HG02588 (cell line): ENCODE measurements at regions not wholly inside any gene's neighbourhood (a gene's known extent, or its start where the extent isn't known, plus 50 kb on each side); places are given as distances from the start of the nearest gene placed in this dataset.
"Not testable (repeated sequence)": the region's sequence is repeated elsewhere in the genome, so short reads cannot be mapped to it uniquely, and the experiment has no call there.

Experiments
- ATAC-seq: cut with Tn5 transposase; IDR thresholded peaks from one replicate; pipeline ENCODE4 v1.9.1; 2021; ENCODE audit warnings: mild to moderate bottlenecking, moderate library complexity; ENCODE audit not compliant: unreplicated experiment

DNA sequence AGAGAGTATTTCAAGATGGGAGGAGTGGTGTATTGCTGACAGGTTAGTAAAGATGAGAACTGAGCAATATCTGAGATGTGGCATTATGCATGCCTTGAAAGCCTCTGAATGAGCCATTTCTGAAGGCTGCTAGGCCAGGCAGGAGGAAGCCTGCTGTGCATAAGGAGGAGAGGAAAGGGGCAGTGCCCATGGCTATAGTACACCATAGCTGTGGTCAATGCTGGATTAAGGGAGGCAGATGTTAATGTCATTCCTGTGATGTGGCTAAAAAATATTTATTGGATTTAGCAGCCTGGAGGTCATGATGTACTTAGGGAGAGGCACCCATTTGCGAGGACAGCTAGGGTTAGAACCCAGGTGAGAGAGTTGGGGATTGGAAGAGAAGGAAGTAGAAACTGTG, 130.0 kb upstream of the LNX1 start:
- ATAC-seq = no peak

DNA sequence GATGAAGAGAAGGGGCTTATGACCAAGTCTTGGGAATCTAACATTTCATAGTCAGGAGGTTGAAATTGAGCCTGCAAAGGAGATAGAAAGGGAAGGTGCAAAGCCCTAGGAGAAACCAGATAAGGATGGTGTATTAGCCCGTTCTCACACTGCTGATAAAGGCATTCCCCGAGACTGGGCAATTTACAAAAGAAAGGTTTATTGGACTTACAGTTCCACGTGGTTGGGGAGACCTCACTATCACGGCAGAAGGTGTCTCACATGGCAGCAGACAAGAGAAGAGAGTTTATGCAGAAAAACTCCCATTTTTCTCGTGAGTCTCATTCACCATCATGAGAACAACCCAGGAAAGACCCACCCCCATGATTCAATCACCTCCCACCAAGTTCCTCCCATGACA, 129.5 kb upstream of the LNX1 start:
- ATAC-seq = no peak

DNA sequence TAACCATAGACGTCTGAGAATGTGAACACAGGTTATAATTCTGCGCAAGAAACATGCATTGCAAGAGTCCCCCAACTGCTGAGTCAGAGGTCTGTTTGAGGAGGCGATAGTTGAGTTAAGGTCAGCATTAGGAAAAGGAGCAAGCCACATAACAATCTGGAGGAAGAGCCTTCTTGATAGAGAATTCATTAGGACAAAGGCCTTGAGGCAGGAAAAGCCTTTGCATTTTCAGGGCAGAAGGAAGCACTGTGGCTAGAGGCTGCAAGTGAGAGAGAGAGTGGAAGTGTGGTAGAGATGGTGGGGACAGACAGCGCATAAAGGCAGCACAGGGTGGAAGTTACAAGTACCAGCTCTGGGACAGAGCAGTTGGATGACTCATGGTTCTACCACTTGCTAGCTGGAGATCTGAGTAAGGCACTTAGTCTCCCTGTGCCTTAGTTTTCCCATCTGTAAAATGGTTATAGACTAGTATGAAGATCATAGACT, 125.8 kb upstream of the LNX1 start:
- no peak for ATAC-seq

DNA sequence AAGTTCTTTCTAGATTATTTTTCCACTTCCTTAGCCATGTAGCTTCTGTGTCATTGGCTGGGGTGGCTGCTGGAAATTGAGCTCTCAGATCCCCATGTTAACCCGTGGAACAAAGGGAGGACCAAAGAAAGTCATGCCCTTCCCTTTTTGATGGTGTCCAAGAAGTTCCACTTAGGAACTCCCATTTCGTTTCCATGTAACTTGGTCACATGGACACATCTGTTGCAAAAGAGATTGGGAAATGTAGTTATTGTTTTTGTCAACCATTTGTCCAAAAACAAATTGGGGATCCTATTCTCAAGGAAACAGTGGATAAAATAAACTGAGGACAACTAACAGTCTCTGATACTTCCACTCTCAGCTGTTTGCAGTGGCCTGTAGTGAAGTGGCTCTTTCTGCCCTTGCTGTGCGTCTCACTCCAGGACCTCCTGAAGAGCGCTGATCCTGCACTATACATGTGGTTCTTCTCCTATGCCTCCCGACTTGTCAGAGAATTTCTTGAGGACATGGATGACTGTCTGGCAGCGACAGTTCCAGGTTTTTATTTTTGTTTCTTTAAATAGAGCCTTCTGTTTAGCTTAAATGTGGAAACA, 125.3 kb upstream of the LNX1 start:
- no peak for ATAC-seq

DNA sequence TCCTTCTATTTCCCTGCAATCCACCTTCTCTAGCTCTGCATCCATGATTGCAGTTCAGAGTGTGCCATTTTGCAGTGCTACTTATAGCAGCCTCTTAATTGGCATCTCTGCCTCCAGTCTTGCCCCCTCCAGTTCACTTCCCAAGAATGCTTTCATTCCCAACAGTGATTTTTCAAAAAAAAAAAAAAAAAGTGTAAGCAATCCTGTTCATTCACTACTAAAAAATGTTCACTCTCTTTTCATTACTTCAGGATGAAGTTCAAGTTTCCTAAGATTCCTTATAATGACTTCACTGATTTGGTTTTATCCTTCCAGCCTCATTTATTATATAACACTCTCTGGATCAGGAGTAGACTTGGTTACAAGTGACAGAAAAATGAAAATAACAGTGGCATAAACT, 124.7 kb upstream of the LNX1 start:
- no peak for ATAC-seq

DNA sequence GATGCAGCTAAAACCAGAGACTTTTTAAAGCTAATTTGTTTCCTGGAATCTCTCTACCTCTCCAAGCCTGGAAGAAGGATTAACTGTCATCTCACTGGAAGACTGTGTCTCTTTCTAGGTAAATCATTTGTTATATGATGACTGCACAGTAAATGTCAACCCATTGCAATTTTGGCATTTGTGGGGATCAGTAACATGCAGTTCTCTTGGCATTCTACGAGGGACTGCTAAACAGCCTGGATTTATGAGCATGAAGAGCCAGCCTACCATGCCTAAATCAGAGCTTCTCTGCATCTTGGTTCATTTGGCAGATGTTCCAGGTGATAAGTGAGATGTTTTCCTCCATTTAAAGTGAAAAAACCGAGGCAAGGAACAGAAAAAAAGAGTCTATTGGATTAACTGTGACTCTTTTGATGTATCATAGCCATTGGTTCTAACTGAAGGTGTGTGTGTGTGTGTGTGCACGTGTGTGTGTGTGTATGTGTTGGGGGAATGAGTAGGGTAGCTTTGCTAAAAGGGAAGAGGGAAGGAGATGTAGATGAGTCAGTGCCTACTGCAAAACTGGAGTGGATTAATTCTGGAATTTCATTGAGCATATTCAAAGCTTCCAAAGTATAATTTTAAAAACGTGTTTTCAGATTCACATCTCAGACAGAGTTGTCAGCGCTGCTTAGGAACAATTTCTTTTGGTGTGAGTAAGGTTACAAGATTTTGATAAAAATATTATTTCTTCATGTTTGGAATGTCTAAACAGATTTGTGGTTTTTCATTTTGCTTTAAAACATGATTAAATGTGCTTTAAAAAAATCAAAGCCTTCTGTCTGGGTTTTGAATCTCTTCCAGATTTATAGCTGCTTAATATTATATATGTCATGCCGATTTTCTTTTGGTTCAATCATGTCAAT, 123.2 kb upstream of the LNX1 start:
- ATAC-seq = no peak

DNA sequence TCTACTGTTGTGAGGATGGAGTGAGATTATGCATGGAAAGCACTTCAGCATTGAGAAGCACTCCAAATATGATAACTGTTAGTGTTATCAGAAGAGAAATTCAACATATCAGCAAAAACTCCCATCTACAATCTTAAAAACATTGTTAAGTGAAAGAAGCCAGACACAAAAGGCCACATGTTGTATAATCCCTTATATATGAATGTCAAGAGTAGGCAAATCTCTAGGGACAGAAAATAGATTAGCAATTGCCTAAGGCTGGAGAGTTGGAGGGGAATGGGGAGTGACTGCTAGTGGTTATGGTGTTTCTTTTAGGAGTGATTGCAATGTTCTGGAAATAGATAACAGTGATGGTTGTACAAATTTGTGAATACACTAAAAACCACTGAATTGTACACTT, 122.5 kb upstream of the LNX1 start:
- no peak for ATAC-seq

DNA sequence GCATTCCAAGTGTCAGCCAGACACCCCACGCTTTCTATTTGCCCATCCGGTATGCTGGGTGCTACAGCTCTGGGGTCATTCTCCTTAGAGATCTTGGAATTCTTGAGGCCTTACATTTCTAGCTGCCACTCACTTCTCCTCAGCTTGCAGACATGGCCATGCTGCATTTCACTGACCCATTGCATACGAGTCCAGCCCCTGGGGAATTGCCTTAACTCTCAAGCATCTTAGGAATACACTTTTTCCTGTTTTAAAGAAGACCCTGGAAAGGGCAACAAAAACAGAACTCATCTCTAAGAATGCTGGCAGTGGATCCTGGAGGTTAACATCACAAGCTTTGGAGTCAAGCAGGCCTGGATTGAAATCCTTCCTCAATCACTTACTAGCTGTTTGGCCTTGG, 122.0 kb upstream of the LNX1 start:
- ATAC-seq = no peak

DNA sequence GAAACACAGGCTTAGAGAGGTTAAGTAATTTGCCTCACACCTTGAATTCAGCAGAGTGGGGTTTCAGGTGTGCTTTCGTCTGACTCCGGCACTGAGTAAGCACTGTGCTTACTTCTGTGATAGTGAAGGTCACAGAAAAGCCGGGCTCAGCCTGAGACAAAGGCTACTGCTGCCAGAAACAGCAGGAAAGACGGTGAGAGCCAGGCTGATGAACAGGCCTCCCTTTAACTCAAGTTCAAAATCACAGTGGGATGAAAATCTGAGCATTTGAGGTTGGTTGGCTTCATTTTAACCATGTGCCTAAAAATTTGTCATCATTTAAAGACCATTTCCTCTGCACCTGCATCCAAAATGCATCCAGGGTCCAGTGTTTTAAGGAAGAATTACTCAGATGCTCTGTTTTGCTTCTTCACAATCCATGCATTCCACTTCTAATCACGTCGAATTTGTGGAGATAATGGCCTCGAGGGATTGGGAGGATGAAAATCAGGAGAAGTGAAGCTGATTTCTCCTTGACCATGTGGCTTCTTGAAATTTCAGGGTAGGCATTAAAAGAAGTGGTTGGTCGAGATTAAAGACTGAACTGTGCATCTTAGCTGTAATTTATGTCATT, 121.2 kb upstream of the LNX1 start:
- no peak for ATAC-seq

DNA sequence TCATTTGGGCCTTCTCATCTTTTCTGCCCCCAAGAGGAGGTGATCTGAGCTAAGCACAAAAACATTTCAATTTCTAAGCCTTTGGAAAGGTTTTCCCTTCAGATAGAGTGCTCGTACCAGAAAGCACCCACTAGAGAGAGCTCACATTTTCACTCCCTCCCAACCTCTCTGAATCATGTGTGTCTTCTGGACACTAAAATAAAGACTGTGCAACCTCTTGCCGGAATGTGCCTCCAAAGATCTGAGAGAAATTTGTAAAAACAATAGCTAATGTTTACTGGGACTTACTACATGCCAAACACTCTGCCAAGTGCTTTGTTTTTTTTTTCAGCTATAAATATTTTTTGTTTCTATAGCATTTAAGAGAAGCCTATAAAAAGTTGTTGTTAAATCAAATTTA, 120.6 kb upstream of the LNX1 start:
- no peak for ATAC-seq

DNA sequence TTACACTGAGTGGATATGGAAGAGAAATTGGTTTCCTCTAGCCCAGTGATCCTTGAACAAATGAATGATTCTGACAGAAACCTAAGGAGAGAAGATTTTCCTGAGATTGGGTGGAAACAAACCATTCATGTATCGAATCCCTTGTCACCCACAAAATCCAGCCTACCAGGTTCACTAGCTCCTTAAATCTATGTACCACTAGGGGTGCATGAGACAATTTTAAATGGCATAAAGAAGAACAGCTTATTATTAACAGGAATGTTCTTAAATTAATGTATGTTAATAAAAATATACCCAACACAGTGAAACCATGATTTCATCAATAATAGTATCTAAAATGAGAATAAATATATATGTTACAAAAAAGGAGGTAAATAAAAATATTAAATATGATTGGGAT, 118.4 kb upstream of the LNX1 start:
- no peak for ATAC-seq

DNA sequence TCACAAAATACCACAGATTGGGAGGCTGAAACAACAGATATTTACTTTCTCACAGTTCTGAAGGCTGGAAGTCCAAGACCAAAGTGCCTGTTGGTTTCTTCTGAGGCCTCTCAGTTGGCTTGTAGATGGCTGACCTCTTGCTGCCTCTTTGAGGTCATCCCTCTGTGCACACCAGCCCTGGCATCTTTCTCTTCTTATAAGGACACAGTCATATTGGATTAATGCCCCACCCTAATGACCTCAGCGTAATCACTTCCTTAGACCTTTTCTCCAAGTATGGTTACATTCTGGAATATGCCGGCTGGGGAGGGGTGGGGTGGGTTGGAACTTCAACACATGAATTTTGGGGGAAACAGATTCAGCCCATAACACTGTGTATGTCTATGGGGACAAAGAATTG, 116.2 kb upstream of the LNX1 start:
- no peak for ATAC-seq

DNA sequence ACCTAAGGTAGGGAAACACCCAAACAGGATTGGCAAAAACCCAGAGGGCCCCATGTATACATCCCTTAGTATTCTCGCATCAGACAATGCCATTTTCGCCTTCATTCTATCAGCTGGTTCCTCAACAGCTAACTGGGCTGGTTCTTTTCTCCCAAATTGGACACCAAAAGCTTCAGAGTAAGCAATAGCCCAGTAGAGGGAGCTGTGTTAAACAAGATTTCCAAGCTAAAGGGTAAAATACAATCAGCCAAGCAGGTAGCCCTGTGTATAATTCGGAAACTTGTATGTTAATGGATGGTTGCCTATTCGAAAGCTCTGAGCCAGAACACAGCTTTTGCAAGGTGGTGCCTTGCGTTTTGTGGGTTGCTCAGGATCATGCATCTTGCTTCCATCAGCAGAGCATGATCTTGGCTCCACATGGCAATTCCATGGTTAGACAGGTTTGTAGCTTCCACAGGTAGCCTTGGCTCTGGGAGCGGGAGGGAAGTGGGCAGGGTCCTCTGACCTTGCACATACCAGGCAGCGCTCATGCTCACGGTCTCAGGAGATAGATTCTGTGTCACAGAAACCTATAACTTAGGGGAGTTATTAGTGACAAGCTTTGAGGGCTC, 115.2 kb upstream of the LNX1 start:
- no peak for ATAC-seq

DNA sequence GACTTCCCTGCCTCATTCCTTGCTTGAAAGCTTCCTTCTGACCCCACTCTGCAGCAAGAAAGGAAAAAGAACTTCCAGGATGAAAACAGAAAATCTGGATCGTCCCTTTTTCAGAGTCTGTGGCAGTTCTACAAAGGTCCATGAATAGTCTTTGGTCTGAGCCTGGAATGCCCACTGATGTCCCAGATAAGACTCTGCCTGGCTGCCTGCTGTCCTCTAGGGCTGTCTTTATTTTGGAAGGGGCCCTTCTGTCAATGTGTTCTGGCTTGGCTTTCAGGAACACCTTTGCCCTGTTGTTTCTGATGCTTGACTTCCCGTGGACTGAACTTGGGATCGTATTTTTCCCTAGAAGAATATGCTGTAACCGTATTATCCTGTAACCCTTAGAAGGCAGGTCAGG, 114.7 kb upstream of the LNX1 start:
- ATAC-seq = no peak

DNA sequence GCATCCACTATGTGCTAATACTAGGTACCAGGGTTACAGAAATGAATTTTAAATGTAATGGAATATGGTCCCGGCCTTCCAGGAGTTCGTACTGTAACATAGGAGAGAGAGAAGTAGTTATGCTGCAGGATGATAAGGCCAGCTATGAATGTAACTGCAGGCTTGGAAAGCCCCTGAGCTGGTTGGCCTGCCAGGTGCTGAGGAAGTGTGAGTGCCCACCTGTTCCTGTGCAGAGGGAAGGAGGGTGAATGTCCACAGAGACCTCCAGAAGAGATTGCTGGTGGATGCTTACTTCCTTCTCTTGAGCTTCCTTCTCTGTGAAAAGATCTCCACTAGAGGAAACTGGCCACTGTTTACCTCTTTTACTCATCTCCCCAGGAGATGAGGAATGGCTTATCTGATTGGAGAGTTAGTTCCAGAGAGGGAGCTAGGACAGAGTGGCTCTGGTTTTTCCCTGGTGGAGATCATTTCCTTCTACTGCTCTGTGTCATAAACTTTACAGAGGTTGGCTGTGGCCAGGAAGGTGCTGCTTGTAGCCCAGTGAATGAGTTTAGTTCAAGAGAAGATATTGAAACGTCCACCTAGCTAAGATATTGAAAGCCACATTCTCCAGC, 114.0 kb upstream of the LNX1 start:
- ATAC-seq = peak; percentile 31

DNA sequence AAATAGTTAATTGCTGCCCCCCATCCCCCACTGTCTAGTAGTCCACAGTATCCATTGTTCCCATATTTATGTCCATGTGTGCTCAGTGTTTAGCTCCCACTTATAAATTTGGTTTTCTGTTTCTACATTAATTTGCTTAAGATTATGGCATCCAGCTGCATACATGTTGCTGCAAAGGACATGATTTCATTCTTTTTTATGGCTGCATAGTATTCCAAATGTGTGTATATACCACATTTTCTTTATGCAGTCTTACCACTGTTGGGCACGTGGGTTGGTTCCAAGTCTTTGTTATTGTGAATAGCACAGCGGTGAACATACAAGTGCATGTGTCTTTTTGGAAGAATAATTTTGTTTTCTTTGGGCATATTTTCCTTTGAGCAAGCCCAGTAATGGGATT, 113.0 kb upstream of the LNX1 start:
- no peak for ATAC-seq

DNA sequence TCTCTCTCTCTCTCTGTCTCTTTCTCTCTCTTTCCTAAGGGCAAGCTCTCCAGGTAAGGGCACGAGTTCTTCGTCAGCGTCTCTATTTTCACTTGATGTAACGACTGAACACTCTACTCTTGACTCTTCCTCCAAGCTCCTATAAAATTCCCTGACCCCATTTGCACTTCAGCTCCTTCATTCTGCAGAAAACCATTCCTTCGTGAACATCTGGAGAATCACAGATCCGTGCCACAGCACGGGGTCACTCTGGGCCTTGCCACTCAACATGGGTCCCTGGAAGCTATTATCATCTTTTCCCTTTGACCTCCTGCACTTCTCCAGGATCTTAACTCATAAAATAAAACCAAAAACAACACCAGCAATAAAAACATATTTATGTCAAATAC, 112.0 kb upstream of the LNX1 start:
- no peak for ATAC-seq

DNA sequence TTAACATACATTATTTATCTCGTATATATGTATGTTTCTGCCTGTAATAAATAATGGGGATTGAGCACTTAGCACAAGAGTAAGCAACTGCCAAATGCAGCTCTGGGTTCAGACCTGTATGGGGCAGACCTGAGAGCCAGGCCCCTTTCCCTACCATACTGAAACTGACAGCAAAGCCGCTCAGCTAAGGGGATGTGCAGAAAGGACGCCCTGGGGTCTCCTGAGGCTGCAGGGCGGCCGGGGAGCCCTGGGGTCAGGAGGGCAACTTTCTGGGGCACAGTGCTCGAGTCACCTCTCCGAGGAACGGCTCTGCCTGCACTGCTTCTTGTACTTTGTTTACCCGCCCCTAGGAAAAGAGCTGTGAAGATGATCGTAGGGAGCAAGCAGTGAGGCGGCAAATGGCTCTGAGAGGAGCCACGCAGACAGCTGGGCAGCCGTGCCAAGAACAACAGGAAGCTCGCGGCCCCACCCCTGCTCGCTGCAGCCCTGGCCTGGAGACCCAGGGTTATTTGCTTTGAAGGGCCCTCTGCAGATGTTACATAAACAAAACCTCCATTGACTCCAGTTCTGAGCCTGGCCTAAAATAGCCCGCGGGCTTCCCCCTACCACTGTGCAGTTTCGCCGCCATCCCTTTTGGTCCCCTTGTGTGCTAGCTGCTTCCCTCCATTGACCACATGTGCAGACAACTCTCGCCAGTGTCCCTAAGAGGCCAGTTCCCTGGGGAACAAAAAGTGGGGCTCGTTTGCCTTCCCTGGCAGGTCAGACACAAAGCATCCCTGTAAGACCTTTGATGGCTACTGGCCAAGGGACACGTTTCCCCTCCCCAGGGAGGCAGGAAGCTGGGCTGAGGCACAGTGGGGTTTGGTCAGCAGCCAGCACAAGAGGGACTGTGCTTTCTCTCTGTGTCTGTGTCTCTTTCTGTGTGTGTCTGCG, 111.3 kb upstream of the LNX1 start:
- peak; percentile 75 for ATAC-seq

DNA sequence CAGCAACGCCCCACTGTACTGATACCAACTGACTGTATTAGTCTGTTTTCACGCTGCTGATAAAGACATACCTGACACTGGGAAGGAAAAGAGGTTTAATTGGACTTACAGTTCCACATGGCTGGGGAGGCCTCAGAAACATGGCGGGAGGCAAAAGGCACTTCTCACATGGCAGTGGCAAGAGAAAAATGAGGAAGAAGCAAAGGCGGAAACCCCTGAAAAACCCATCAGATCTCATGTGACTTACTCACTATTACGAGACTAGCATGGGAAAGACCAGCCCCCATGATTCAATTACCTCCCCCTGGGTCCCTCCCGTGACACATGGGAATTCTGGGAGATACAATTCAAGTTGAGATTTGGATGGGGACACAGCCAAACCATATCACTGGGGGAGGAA, 110.0 kb upstream of the LNX1 start:
- not testable (repeated sequence) for ATAC-seq

DNA sequence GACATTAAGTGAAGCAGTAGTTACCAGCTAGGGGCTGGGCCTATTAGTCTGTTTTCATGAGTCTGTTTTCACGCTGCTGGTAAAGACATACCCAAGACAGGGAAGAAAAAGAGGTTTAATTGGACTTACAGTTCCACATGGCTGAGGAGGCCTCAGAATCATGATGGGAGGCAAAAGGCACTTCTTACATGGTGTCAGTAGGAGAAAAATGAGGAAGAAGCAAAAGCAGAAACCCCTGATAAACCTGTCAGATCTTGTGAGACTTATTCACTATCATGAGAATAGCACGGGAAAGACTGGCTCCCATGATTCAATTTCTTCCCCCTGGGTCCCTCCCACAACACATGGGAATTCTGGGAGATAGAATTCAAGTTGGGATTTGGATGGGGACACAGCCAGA, 108.0 kb upstream of the LNX1 start:
- ATAC-seq = not testable (repeated sequence)
